NB4 (cell line): ENCODE measurements at regions not wholly inside any gene's neighbourhood (a gene's known extent, or its start where the extent isn't known, plus 50 kb on each side); places are given as distances from the start of the nearest gene placed in this dataset.

ENCODE experiments used
- DNase-seq: peaks from one replicate; pipeline ENCODE4 v3.0.0; 2010; ENCODE audit warnings: low read depth
- H3K4me3 ChIP-seq: one replicate; pipeline ENCODE4 v1.5.1; 2011; ENCODE audit warnings: mild to moderate bottlenecking, low read depth, low read length, moderate library complexity
- CTCF ChIP-seq: IDR thresholded peaks from one replicate; pipeline ENCODE4 v1.5.1; 2012; ENCODE audit warnings: low read depth, low read length
- MAX ChIP-seq: IDR thresholded peaks from 2 replicates; pipeline ENCODE4 v1.6.1; 2011; ENCODE audit warnings: low read depth, low read length
- MYC ChIP-seq: IDR thresholded peaks from 2 replicates; pipeline ENCODE4 v1.6.1; 2011; ENCODE audit warnings: low read depth, low read length
- POLR2A ChIP-seq: IDR thresholded peaks from 2 replicates; pipeline ENCODE4 v1.6.1; 2011; ENCODE audit warnings: mild to moderate bottlenecking; ENCODE audit not compliant: insufficient read length; ENCODE audit errors: extremely low read depth

- no peak for DNase-seq
- TF ChIP-seq CTCF (no peak), MAX (no peak), POLR2A (no peak), MYC (no peak)
- H3K4me3 ChIP-seq = no peak overlapping the region
Observed at GRCh38 chr7:12111422-12112405, 99.4 kb upstream of the TMEM106B start.

- no peak for DNase-seq
- TF ChIP-seq CTCF = no peak
- no peak for TF ChIP-seq MAX
- no peak for TF ChIP-seq MYC
- TF ChIP-seq POLR2A = no peak
Observed at GRCh38 chr7:12117170-12117569, 93.9 kb upstream of the TMEM106B start.

GRCh38 chr7:12119620-12120303, 91.3 kb upstream of the TMEM106B start:
- no peak overlapping the region for H3K4me3 ChIP-seq
- TF ChIP-seq MYC (no peak), POLR2A (no peak), MAX (no peak), CTCF (no peak)
- DNase-seq = no peak

More at GRCh38 chr7:12117170-12117569, 93.9 kb upstream of the TMEM106B start:
- H3K4me3 ChIP-seq = no peak overlapping the region

GRCh38 chr7:12120632-12121031, 90.5 kb upstream of the TMEM106B start:
- TF ChIP-seq MAX (no peak), POLR2A (no peak)
- DNase-seq = no peak
- no peak overlapping the region for H3K4me3 ChIP-seq

GRCh38 chr7:12123172-12123571, 87.9 kb upstream of the TMEM106B start:
- H3K4me3 ChIP-seq = no peak overlapping the region
- TF ChIP-seq MAX (no peak), POLR2A (no peak), CTCF (no peak), MYC (no peak)
- no peak for DNase-seq

GRCh38 chr7:12124028-12124427, 87.1 kb upstream of the TMEM106B start:
- no peak overlapping the region for H3K4me3 ChIP-seq
- TF ChIP-seq MAX (no peak), CTCF (no peak), MYC (no peak), POLR2A (no peak)
- DNase-seq = no peak
